SK-N-SH (cell line): ENCODE measurements at regions not wholly inside any gene's neighbourhood (a gene's known extent, or its start where the extent isn't known, plus 50 kb on each side); places are given as distances from the start of the nearest gene placed in this dataset.

ENCODE experiments used
- POLR2AphosphoS5 ChIP-seq: IDR thresholded peaks from 2 replicates; pipeline ENCODE4 v1.6.1; 2012; ENCODE audit warnings: low read depth, low read length
- SIN3A ChIP-seq: IDR thresholded peaks from 2 replicates; pipeline ENCODE4 v1.6.1; 2012; ENCODE audit warnings: low read depth, mild to moderate bottlenecking, low read length, moderate library complexity, borderline replicate concordance
- YY1 ChIP-seq: IDR thresholded peaks from 2 replicates; pipeline ENCODE4 v1.4.0; 2012; ENCODE audit warnings: low read depth, mild to moderate bottlenecking
- TF ChIP-seq, protein P1 (sequence below): IDR thresholded peaks from 2 replicates; pipeline ENCODE4 v1.6.1; 2012; ENCODE audit warnings: mild to moderate bottlenecking, low read depth, low read length, moderate library complexity
- TF ChIP-seq, protein P2 (sequence below): fragments of 200-600 bp; sonication (generic); IDR thresholded peaks from 2 replicates; pipeline ENCODE4 v1.6.1; 2017; ENCODE audit warnings: antibody characterized with exemption, mild to moderate bottlenecking, moderate library complexity

DNA sequence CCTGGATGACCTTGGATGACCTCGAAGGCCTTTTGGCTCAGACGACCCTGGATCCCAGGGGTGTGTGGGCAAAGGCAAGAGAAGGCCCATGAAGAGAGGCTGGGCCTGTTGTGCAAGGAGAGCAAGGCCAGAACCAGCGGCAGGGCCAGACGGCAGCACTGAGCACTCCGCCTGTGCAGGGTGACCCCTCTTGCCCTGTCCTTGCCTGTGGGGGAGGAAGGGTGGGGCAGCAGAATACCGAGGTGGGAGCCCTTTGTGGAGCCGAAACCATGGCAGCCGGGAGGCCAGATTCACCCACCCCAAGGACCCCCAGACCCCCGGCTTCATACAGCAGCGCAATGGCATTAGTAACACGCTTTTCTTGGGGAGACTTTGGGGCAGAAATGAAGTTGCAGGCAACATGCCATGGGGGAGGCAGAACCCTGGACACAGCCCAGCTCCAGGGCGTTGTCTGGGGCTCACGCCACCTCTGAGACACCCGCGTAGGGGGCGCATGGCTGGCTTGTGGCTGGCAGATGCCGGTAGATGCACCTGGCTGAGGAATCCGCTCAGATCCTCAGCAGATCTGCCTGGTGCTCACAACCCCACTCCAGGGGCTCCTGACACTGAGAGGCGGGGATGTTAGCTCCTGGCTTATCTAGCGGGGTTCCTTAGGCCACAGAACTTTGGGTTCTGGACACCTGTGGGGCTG is 114.5 kb downstream of the FAM53A start:
- no peak for TF ChIP-seq YY1
- TF ChIP-seq POLR2AphosphoS5: no peak
- TF ChIP-seq, protein P1, sequence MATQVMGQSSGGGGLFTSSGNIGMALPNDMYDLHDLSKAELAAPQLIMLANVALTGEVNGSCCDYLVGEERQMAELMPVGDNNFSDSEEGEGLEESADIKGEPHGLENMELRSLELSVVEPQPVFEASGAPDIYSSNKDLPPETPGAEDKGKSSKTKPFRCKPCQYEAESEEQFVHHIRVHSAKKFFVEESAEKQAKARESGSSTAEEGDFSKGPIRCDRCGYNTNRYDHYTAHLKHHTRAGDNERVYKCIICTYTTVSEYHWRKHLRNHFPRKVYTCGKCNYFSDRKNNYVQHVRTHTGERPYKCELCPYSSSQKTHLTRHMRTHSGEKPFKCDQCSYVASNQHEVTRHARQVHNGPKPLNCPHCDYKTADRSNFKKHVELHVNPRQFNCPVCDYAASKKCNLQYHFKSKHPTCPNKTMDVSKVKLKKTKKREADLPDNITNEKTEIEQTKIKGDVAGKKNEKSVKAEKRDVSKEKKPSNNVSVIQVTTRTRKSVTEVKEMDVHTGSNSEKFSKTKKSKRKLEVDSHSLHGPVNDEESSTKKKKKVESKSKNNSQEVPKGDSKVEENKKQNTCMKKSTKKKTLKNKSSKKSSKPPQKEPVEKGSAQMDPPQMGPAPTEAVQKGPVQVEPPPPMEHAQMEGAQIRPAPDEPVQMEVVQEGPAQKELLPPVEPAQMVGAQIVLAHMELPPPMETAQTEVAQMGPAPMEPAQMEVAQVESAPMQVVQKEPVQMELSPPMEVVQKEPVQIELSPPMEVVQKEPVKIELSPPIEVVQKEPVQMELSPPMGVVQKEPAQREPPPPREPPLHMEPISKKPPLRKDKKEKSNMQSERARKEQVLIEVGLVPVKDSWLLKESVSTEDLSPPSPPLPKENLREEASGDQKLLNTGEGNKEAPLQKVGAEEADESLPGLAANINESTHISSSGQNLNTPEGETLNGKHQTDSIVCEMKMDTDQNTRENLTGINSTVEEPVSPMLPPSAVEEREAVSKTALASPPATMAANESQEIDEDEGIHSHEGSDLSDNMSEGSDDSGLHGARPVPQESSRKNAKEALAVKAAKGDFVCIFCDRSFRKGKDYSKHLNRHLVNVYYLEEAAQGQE: no peak
- TF ChIP-seq, protein P2, sequence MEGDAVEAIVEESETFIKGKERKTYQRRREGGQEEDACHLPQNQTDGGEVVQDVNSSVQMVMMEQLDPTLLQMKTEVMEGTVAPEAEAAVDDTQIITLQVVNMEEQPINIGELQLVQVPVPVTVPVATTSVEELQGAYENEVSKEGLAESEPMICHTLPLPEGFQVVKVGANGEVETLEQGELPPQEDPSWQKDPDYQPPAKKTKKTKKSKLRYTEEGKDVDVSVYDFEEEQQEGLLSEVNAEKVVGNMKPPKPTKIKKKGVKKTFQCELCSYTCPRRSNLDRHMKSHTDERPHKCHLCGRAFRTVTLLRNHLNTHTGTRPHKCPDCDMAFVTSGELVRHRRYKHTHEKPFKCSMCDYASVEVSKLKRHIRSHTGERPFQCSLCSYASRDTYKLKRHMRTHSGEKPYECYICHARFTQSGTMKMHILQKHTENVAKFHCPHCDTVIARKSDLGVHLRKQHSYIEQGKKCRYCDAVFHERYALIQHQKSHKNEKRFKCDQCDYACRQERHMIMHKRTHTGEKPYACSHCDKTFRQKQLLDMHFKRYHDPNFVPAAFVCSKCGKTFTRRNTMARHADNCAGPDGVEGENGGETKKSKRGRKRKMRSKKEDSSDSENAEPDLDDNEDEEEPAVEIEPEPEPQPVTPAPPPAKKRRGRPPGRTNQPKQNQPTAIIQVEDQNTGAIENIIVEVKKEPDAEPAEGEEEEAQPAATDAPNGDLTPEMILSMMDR: no peak
- no peak for TF ChIP-seq SIN3A
